ENCODE measurements at regions not wholly inside any gene's neighbourhood (a gene's known extent, or its start where the extent isn't known, plus 50 kb on each side); places are given as distances from the start of the nearest gene placed in this dataset.

DNA sequence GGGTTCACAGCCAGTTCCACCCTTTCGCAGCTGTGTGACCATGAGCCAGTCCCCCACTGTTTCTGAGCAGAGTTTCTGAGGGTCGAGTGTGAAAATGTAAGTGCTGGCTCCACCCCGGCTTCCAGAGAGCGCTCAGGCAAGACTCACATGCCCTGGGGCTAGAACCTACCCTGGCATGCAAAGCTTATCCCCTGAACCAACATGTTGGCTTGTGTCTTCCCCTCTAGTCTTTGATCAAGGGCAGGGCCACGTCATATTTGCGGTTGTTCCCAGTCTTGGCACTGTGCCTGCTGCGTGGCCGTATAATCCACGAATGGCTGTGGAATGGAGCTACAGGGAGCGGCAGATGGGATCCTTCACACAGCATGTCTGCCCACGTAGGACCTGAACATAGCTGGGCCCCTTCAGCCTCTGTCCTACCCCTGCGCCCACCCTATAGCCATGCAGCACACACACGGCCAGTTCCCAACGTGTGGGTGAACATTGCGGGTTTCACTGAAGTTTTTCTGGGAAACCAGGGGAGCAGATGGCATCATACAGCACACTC, 84.8 kb downstream of the MRM1 start:
- TF ChIP-seq POLR2A (IDR thresholded peaks at IDR 0.05; ENCODE audit: borderline replicate concordance, extremely low read depth, insufficient read depth, insufficient read length): no peak
- TF ChIP-seq RAD21 (IDR thresholded peaks at IDR 0.05; ENCODE audit: low read depth): no peak
- no peak for TF ChIP-seq YY1 (IDR thresholded peaks at IDR 0.05; ENCODE audit: extremely low read depth, insufficient replicate concordance, low read depth, low read length)
- no peak for TF ChIP-seq EZH2 (IDR thresholded peaks at IDR 0.05)
- no peak for TF ChIP-seq POLR2AphosphoS5 (IDR thresholded peaks at IDR 0.05; ENCODE audit: low read depth, low read length)
- no peak for TF ChIP-seq SIN3A (IDR thresholded peaks at IDR 0.05; ENCODE audit: low read depth)
- TF ChIP-seq, protein P1, sequence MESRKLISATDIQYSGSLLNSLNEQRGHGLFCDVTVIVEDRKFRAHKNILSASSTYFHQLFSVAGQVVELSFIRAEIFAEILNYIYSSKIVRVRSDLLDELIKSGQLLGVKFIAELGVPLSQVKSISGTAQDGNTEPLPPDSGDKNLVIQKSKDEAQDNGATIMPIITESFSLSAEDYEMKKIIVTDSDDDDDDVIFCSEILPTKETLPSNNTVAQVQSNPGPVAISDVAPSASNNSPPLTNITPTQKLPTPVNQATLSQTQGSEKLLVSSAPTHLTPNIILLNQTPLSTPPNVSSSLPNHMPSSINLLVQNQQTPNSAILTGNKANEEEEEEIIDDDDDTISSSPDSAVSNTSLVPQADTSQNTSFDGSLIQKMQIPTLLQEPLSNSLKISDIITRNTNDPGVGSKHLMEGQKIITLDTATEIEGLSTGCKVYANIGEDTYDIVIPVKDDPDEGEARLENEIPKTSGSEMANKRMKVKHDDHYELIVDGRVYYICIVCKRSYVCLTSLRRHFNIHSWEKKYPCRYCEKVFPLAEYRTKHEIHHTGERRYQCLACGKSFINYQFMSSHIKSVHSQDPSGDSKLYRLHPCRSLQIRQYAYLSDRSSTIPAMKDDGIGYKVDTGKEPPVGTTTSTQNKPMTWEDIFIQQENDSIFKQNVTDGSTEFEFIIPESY (IDR thresholded peaks at IDR 0.05; ENCODE audit: extremely low read depth, insufficient replicate concordance, low read length): no peak
- TF ChIP-seq, protein P2, sequence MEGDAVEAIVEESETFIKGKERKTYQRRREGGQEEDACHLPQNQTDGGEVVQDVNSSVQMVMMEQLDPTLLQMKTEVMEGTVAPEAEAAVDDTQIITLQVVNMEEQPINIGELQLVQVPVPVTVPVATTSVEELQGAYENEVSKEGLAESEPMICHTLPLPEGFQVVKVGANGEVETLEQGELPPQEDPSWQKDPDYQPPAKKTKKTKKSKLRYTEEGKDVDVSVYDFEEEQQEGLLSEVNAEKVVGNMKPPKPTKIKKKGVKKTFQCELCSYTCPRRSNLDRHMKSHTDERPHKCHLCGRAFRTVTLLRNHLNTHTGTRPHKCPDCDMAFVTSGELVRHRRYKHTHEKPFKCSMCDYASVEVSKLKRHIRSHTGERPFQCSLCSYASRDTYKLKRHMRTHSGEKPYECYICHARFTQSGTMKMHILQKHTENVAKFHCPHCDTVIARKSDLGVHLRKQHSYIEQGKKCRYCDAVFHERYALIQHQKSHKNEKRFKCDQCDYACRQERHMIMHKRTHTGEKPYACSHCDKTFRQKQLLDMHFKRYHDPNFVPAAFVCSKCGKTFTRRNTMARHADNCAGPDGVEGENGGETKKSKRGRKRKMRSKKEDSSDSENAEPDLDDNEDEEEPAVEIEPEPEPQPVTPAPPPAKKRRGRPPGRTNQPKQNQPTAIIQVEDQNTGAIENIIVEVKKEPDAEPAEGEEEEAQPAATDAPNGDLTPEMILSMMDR (IDR thresholded peaks at IDR 0.05 in 2 of 3, conservative IDR thresholded peaks at IDR 0.05 in 1 of 3; ENCODE audit: borderline replicate concordance in 1 of 3, insufficient read depth in 1 of 3, low read depth in 2 of 3, low read length in 2 of 3): no peak
- TF ChIP-seq EZH2phosphoT487 (IDR thresholded peaks at IDR 0.05; ENCODE audit: borderline replicate concordance): no peak
- no peak for TF ChIP-seq SRF (IDR thresholded peaks at IDR 0.05; ENCODE audit: low read depth)
- no peak for TF ChIP-seq ZNF274 (IDR thresholded peaks at IDR 0.05; ENCODE audit: low read depth, low read length)
- TF ChIP-seq SP1 (IDR thresholded peaks at IDR 0.05; ENCODE audit: low read depth): no peak
- TF ChIP-seq, protein P3, sequence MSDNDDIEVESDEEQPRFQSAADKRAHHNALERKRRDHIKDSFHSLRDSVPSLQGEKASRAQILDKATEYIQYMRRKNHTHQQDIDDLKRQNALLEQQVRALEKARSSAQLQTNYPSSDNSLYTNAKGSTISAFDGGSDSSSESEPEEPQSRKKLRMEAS (IDR thresholded peaks at IDR 0.05): no peak
- TF ChIP-seq JUND (IDR thresholded peaks at IDR 0.05): no peak
